ACC112 (cell line): ENCODE measurements at regions not wholly inside any gene's neighbourhood (a gene's known extent, or its start where the extent isn't known, plus 50 kb on each side); places are given as distances from the start of the nearest gene placed in this dataset.

Source experiments
- H2AFZ ChIP-seq: fragments of 200-600 bp; sonication (generic); one replicate; pipeline ENCODE4 v1.6.0; 2017; ENCODE audit warnings: antibody characterized with exemption, low read length; ENCODE audit not compliant: unreplicated experiment
- H3K27ac ChIP-seq: fragments of 200-600 bp; sonication (generic); 2 replicates; pipeline ENCODE4 v1.5.1; 2014; ENCODE audit warnings: low read depth, mild to moderate bottlenecking, antibody characterized with exemption, low read length, moderate library complexity
- H3K27me3 ChIP-seq: fragments of 200-600 bp; sonication (generic); 2 replicates; pipeline ENCODE4 v1.6.1; 2014; ENCODE audit warnings: mild to moderate bottlenecking, antibody characterized with exemption, low read length, moderate library complexity, mixed read lengths; ENCODE audit not compliant: insufficient read depth
- H3K36me3 ChIP-seq: fragments of 200-600 bp; sonication (generic); 2 replicates; pipeline ENCODE4 v1.6.1; 2016; ENCODE audit warnings: mild to moderate bottlenecking, antibody characterized with exemption, low read length, moderate library complexity, mixed read lengths; ENCODE audit not compliant: insufficient read depth
- H3K4me1 ChIP-seq: fragments of 200-600 bp; sonication (generic); one replicate; pipeline ENCODE4 v1.6.1; 2016; ENCODE audit warnings: low read length, mixed read lengths; ENCODE audit not compliant: insufficient read depth, unreplicated experiment, control insufficient read depth
- H3K4me3 ChIP-seq: fragments of 200-600 bp; sonication (generic); 2 replicates; pipeline ENCODE4 v1.5.1; 2014; ENCODE audit warnings: mild to moderate bottlenecking, low read depth, low read length
- H3K79me2 ChIP-seq: fragments of 200-600 bp; sonication (generic); one replicate; pipeline ENCODE4 v1.6.0; 2016; ENCODE audit warnings: low read length; ENCODE audit not compliant: control insufficient read depth, unreplicated experiment, insufficient read depth

DNA sequence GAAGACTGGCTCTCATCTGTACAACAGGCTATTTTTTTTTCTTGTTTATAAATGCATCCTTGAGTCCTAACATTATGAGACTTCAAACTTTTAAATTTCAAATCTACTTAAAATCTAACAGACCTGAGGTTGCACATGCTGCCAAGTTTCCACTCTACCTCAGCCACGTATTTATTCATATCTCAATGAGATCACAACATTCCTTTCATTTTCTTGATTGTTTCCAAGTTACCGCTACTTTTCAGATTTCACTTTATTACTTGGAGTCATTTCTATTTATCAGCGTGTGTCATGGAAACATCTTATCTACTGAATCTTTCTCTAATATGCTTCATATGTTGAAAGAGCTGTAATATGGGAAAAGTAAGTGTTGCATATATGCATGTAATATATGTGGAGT lies 1257.5 kb upstream of the ATXN8OS start:
- Histone ChIP-seq H3K27me3 (no peaks in the 10 kb centered on the region), H3K4me3 (no peak overlapping the region), H3K79me2 (no peaks in the 10 kb centered on the region), H2AFZ (no peak overlapping the region), H3K27ac (no peak overlapping the region), H3K4me1 (no peaks in the 10 kb centered on the region), H3K36me3 (no peaks in the 10 kb centered on the region)

DNA sequence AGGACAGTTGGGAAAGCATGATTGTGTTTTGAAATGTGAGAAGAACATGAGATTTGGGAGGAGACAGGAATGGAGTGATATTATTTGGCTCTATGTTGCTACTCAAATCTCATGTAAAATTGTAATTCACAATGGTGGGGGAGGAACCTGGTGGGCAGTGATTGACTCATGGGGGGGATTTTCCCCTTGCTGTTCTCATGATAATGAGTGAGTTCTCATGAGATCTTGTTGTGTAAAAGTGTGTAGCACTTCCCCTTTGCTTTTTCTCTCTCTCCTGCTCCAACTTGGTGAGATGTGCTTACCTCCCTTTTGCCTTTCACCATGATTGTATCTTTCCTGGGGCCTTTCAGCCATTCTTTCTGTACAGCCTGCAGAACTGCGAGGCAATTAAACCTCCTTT lies 1261.0 kb upstream of the ATXN8OS start:
- no peak overlapping the region for H3K27ac ChIP-seq

DNA sequence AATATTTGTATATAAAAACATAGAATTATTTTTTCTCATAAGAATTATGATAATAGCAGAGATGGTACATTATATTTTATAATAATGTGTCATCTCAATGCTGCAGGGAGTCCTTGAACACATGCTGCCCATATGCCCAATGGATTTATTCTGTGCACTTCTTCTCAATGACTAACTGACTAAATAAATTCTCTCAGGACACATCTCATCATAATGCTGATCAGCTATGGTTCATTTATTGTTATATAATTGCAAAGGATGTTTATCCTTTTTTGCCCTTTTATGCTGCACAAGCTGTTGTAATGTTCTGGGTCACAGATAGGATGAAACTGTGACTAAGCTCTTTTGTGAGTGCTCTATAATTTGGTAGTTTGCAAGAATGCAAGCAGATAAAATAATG lies 1273.3 kb upstream of the ATXN8OS start:
- no peaks in the 10 kb centered on the region for H3K4me1 ChIP-seq
- H3K36me3 ChIP-seq: no peaks in the 10 kb centered on the region
- H3K4me3 ChIP-seq: no peak overlapping the region
- no peaks in the 10 kb centered on the region for H3K79me2 ChIP-seq
- H3K27me3 ChIP-seq: no peaks in the 10 kb centered on the region
- H2AFZ ChIP-seq: no peak overlapping the region
- H3K27ac ChIP-seq: no peak overlapping the region

More for the DNA sequence above, 1261.0 kb upstream of the ATXN8OS start:
- H3K4me3 ChIP-seq: no peak overlapping the region
- no peaks in the 10 kb centered on the region for H3K79me2 ChIP-seq
- no peaks in the 10 kb centered on the region for H3K36me3 ChIP-seq
- no peak overlapping the region for H2AFZ ChIP-seq
- H3K4me1 ChIP-seq: no peaks in the 10 kb centered on the region
- no peaks in the 10 kb centered on the region for H3K27me3 ChIP-seq

DNA sequence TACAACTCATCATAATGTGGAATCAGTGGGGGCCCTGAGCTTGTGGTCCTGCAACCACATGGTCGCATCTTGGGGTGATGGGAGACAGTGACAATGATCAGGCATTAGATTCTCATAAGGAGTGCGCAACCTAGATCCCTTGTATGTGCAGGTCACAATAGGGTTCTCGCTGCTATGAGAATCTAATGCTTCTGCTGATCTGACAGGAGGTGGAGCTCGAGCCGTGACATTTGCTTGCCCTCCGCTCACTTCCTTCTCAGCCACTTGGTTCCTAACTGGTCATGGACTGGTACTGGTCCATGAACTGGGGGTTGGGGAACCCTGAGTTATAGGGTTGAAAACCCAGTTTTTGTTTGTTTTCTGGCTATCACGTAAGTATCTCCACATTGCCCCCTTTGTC lies 1290.9 kb upstream of the ATXN8OS start:
- H2AFZ ChIP-seq: no peak overlapping the region
- no peak overlapping the region for H3K4me3 ChIP-seq

DNA sequence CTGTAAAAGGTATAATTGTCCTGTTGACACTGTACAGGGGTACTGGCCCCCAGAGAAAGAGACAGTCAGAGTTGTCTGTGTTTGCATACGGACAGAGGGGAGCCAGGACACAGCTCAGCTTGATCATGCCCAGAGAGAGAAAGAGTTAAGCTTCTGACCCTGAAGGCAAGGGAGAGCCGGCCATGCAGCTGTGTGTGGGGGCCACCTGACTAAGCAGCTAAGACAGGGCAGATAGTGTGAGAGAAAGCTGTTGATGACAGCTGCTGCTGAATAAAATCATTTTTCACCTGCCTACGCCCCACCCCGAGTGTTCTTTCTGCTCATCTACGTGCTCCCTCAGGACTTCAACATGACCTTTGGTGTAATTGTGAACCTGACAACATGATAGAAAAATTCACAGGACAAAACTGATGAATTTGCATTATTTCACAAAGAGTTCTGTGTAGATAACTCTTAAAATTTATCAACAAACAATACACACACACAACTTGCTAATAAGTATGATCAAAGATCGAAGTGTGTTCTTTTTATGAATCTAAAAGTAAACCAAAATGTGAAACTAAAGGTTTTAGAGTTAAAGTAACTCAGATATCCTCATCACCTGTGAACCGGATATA lies 1294.3 kb upstream of the ATXN8OS start:
- Histone ChIP-seq H2AFZ (no peak overlapping the region), H3K36me3 (no peaks in the 10 kb centered on the region), H3K79me2 (no peaks in the 10 kb centered on the region), H3K27ac (no peak overlapping the region), H3K4me3 (no peak overlapping the region), H3K27me3 (no peaks in the 10 kb centered on the region), H3K4me1 (no peaks in the 10 kb centered on the region)

More for the DNA sequence above, 1290.9 kb upstream of the ATXN8OS start:
- Histone ChIP-seq H3K4me1 (no peaks in the 10 kb centered on the region), H3K27ac (no peak overlapping the region), H3K27me3 (no peaks in the 10 kb centered on the region), H3K36me3 (no peaks in the 10 kb centered on the region), H3K79me2 (no peaks in the 10 kb centered on the region)

DNA sequence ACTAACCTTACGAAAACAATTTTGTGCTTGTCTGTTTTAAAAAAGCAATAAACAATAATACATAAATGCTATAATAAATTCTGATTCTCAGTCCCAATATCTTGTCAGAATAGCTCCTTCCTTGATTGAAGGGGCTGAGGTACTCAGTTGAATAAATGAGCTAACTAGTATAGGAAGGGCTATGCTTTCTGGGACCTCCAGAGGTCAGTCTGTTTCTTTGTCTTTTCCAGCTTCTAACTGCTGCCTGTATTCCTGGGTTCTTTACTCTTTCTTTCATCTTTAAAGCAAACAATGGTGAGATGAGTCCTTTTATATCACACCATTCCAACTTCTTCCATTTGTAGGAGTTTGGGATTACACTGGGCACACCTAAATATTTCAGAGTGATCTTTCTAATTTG lies 1297.0 kb upstream of the ATXN8OS start:
- H3K27me3 ChIP-seq: no peaks in the 10 kb centered on the region
- H3K4me3 ChIP-seq: no peak overlapping the region
- H3K4me1 ChIP-seq: no peaks in the 10 kb centered on the region
- no peaks in the 10 kb centered on the region for H3K36me3 ChIP-seq
- H3K79me2 ChIP-seq: no peaks in the 10 kb centered on the region
- no peak overlapping the region for H3K27ac ChIP-seq
- no peak overlapping the region for H2AFZ ChIP-seq

DNA sequence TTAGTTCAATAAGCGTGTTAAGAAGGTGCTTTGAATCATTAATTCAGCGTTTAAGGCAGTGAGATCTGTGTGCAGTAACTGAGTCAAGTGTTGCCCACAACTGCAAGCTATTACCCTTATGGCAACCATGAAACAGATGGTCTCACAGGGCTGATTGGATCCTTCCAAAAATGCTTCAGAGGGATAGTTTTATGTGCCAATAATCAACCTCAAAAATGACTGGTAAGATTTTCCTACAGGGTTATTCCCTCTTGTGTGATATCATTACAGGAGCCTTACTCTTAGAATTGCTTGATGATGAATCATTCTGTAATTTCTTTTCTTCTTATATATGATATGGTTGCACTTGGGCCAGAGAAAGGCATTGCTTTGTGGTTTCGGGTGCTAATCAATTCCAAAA lies 1299.2 kb upstream of the ATXN8OS start:
- Histone ChIP-seq H3K4me1 (no peaks in the 10 kb centered on the region), H3K79me2 (no peaks in the 10 kb centered on the region), H2AFZ (no peak overlapping the region), H3K27me3 (no peaks in the 10 kb centered on the region), H3K36me3 (no peaks in the 10 kb centered on the region), H3K4me3 (no peak overlapping the region), H3K27ac (no peak overlapping the region)

DNA sequence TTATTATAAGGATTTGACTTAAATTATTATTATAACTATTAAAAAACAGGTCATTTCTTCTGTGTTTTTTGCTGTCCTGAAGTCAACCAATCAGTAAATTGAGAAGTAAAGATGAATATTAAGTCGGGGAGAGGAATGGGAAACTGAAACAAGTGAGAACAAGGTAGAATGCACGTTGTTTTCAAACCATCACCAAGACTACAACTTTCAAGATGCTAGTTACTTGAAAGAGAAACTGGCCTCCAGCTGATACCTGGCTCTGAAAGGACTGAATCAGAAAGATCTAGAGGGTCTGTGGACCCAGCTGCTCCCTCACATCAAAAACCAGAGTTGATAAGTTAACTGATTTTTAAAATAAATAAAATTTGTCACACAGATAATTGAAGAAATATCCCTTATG lies 1301.5 kb upstream of the ATXN8OS start:
- H3K36me3 ChIP-seq: no peaks in the 10 kb centered on the region
- no peak overlapping the region for H2AFZ ChIP-seq
- no peak overlapping the region for H3K4me3 ChIP-seq
- no peaks in the 10 kb centered on the region for H3K27me3 ChIP-seq
- H3K79me2 ChIP-seq: no peaks in the 10 kb centered on the region
- H3K4me1 ChIP-seq: no peaks in the 10 kb centered on the region
- H3K27ac ChIP-seq: no peak overlapping the region

DNA sequence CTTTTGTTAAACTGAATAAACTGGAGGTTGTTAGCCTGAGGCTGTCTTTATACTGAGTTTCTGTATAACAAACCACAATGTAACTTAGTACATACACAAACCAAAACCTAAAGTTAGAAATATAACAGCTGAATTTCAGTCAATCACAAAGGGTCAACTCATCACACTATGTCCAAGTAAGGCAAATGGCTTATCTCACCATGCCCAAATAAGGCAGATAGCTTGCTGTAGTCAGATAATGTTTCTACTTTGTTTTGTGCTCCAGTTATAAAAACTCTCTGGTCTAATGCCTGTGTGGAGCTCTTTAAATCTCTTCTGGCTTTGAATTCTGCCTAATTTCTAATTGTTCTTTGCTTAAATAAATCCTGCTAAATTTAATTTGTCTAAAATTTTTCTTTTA lies 1323.4 kb upstream of the ATXN8OS start:
- Histone ChIP-seq H2AFZ (no peak overlapping the region), H3K79me2 (no peaks in the 10 kb centered on the region), H3K4me1 (no peaks in the 10 kb centered on the region), H3K4me3 (no peak overlapping the region), H3K27me3 (no peaks in the 10 kb centered on the region), H3K36me3 (no peaks in the 10 kb centered on the region), H3K27ac (no peak overlapping the region)

DNA sequence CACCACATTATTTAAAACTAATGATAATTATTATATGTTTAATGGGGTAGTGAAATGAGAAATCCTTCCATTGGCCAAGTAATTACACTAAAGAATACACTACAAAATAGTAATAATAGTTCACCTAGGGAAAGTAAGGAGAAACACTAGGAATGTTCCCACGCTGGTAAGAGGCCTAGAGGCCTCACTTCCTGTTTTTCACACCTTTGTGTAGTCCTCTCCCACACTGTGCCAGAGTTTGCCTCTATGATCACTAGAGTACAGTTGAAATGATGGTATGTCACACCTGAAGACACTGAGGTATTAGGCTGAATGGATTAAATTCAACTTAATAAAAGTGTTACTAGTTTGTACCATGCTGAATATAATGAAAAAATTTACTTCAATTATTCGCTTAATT lies 1348.0 kb upstream of the ATXN8OS start:
- Histone ChIP-seq H3K27me3 (no peaks in the 10 kb centered on the region), H3K4me3 (no peak overlapping the region), H2AFZ (no peak overlapping the region), H3K79me2 (no peaks in the 10 kb centered on the region), H3K27ac (no peak overlapping the region), H3K4me1 (no peaks in the 10 kb centered on the region), H3K36me3 (no peaks in the 10 kb centered on the region)

DNA sequence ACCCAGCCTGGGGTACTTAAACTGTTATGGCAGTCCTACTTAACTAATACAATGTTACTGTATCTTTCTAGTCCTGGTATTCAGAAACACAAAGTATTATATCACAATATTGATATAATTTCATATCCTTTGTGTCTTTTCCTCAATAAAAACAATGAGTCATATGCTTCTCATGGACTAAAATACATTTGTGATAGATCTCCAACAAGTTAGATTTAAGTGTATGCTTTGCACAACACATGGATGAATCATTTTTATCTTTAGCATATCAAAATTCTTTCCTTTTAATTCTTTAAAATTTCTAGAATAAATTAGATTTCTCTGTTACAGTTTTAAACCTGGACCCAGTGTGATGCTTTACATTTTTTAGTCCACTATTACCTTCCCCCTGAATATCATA lies 1357.8 kb upstream of the ATXN8OS start:
- H3K27me3 ChIP-seq: no peaks in the 10 kb centered on the region
- H3K36me3 ChIP-seq: no peaks in the 10 kb centered on the region
- no peak overlapping the region for H3K27ac ChIP-seq
- no peak overlapping the region for H2AFZ ChIP-seq
- no peaks in the 10 kb centered on the region for H3K79me2 ChIP-seq
- no peaks in the 10 kb centered on the region for H3K4me1 ChIP-seq
- no peak overlapping the region for H3K4me3 ChIP-seq
